ENCODE measurements at regions not wholly inside any gene's neighbourhood (a gene's known extent, or its start where the extent isn't known, plus 50 kb on each side); places are given as distances from the start of the nearest gene placed in this dataset.
"Not testable (repeated sequence)": the region's sequence is repeated elsewhere in the genome, so short reads cannot be mapped to it uniquely, and the experiment has no call there.

DNA sequence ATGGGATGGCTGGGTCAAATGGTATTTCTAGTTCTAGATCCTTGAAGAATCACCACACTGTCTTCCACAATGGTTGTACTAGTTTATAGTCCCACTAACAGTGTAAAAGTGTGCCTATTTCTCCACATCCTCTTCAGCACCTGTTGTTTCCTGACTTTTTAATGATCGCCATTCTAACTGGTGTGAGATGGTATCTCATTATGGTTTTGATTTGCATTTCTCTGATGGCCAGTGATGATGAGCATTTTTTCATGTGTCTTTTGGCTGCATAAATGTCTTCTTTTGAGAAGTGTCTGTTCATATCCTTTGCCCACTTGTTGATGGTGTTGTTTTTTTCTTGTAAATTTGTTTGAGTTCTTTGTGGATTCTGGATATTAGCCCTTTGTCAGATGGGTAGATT lies 121.0 kb upstream of the TUT7 start:
- not testable (repeated sequence) for BruUV-seq (replicated peaks); H2BK20ac ChIP-seq (ENCODE audit: low read depth, low read length)
- intact Hi-C loops (cut with micrococcal nuclease) = loop anchor here (2.0 kb wide), 1 partner anchor 40 kb away; no protein-coding TSS in a partner anchor

More for the DNA sequence above, 121.0 kb upstream of the TUT7 start:
- H3K9ac ChIP-seq (ENCODE audit: low read depth, low read length); H3K27me3 ChIP-seq (ENCODE audit: control insufficient read depth, insufficient read depth, low read length); ATAC-seq (ENCODE audit: low read depth); DNase-seq; H2BK120ac ChIP-seq (ENCODE audit: low read depth, low read length); H3K36me3 ChIP-seq (ENCODE audit: control insufficient read depth, insufficient read depth, low read length); H4K20me1 ChIP-seq (ENCODE audit: insufficient read depth, low read length); H3K9me3 ChIP-seq (ENCODE audit: control insufficient read depth, insufficient read depth, low read length); H2AK9ac ChIP-seq (replicated peaks; ENCODE audit: low read depth, low read length, poor library complexity); H3K4me2 ChIP-seq (ENCODE audit: low read depth, low read length); H3K4me3 ChIP-seq (ENCODE audit: insufficient read depth, low read depth, low read length); H3K18ac ChIP-seq (ENCODE audit: low read depth, low read length); H2AK5ac ChIP-seq (ENCODE audit: low read depth, low read length); H3K9me1 ChIP-seq (ENCODE audit: insufficient read depth, low read length); H4K8ac ChIP-seq (ENCODE audit: low read depth in 2 of 2, low read length in 2 of 2); POLR2A ChIA-PET (ENCODE audit: unreplicated experiment); H2BK15ac ChIP-seq (ENCODE audit: low read depth, low read length); in situ Hi-C loops (cut with MboI; ENCODE audit: low sequenced_read_pairs); H3K23ac ChIP-seq (ENCODE audit: low read depth, low read length); H3K56ac ChIP-seq (ENCODE audit: extremely low read depth, insufficient read depth, low read length); H3K27ac ChIP-seq (ENCODE audit: insufficient read depth, low read length); H3K14ac ChIP-seq (replicated peaks; ENCODE audit: low read depth, low read length); CTCF ChIA-PET; H3K79me1 ChIP-seq (ENCODE audit: low read depth in 1 of 2, low read length in 2 of 2); H3K4ac ChIP-seq (ENCODE audit: low read depth, low read length); H4K91ac ChIP-seq (ENCODE audit: insufficient read depth, low read depth, low read length); dilution Hi-C loops (cut with HindIII; ENCODE audit: low sequenced_read_pairs, unreplicated experiment); H2BK5ac ChIP-seq (ENCODE audit: low read depth, low read length, poor library complexity, severe bottlenecking); H4K5ac ChIP-seq (ENCODE audit: low read depth, low read length); H2AFZ ChIP-seq (replicated peaks; ENCODE audit: low read length, poor library complexity); H3K4me1 ChIP-seq (ENCODE audit: control insufficient read depth, insufficient read depth, low read length): not testable (repeated sequence)
- no CpG with 5 or more reads among the region's 1 CpG for WGBS, 2 experiments (ENCODE audit: extremely low coverage in 2 of 2, insufficient read length in 1 of 2)
